OCI-LY3 (cell line): ENCODE measurements at regions not wholly inside any gene's neighbourhood (a gene's known extent, or its start where the extent isn't known, plus 50 kb on each side); places are given as distances from the start of the nearest gene placed in this dataset.

Source experiments
- H2AFZ ChIP-seq: fragments of 200-600, 300-600 bp; shearing (Covaris generic); 2 replicates; pipeline ENCODE4 v1.6.0; 2014; ENCODE audit warnings: antibody characterized with exemption, low read depth, low read length
- H3K27ac ChIP-seq: fragments of 200-600, 300-600 bp; sonication (generic); 2 replicates; pipeline ENCODE4 v1.5.1; 2014; ENCODE audit warnings: mild to moderate bottlenecking, low read length, moderate library complexity, mixed read lengths
- H3K27me3 ChIP-seq: fragments of 200-600, 300-600 bp; sonication (generic); 2 replicates; pipeline ENCODE4 v1.6.1; 2014; ENCODE audit warnings: low read depth, low read length, mixed read lengths
- H3K36me3 ChIP-seq: fragments of 200-600, 300-600 bp; sonication (generic); replicated peaks from 2 replicates; pipeline ENCODE3; 2014; ENCODE audit warnings: low read depth, low read length, mixed read lengths
- H3K4me1 ChIP-seq: fragments of 300-600, 200-600 bp; sonication (generic); 2 replicates; pipeline ENCODE4 v1.6.1; 2014; ENCODE audit warnings: low read length, mixed read lengths
- H3K4me2 ChIP-seq: fragments of 200-600, 300-600 bp; sonication (generic); 2 replicates; pipeline ENCODE4 v1.6.1; 2014; ENCODE audit warnings: low read length, mixed read lengths
- H3K4me3 ChIP-seq: fragments of 300-600, 200-600 bp; sonication (generic); 2 replicates; pipeline ENCODE4 v1.5.1; 2014; ENCODE audit warnings: antibody characterized with exemption, mild to moderate bottlenecking, low read length, moderate library complexity
- H3K79me2 ChIP-seq: fragments of 300-600, 200-600 bp; shearing (Covaris generic); 2 replicates; pipeline ENCODE4 v1.6.1; 2014; ENCODE audit warnings: mild to moderate bottlenecking, low read length, mixed read lengths
- H3K9ac ChIP-seq: fragments of 300-600, 200-600 bp; shearing (Covaris generic); 2 replicates; pipeline ENCODE4 v1.6.0; 2014; ENCODE audit warnings: mild to moderate bottlenecking, low read length, moderate library complexity
- H3K9me3 ChIP-seq: fragments of 200-600, 300-600 bp; shearing (Covaris generic); 2 replicates; pipeline ENCODE4 v1.6.1; 2014; ENCODE audit warnings: low read length, mixed read lengths; ENCODE audit not compliant: insufficient read depth
- H4K20me1 ChIP-seq: fragments of 200-600, 300-600 bp; sonication (generic); 2 replicates; pipeline ENCODE4 v1.6.1; 2016; ENCODE audit warnings: low read length, mixed read lengths; ENCODE audit not compliant: insufficient read depth
- CTCF ChIP-seq: fragments of 200-600, 300-600 bp; sonication (generic); IDR thresholded peaks from 2 replicates; pipeline ENCODE4 v1.5.1; 2014; ENCODE audit warnings: antibody characterized with exemption, low read length, low read depth
- EZH2phosphoT487 ChIP-seq: fragments of 200-600 bp; shearing (Covaris generic); IDR thresholded peaks from 2 replicates; pipeline ENCODE4 v1.6.1; 2018; ENCODE audit warnings: antibody characterized with exemption, mixed run types, low read depth

- Histone ChIP-seq H3K9me3 (no peaks in the 10 kb centered on the region), H3K9ac (no peak overlapping the region), H3K4me1 (no peaks in the 10 kb centered on the region), H4K20me1 (no peaks in the 10 kb centered on the region), H3K36me3 (no peaks in the 10 kb centered on the region), H2AFZ (no peak overlapping the region), H3K4me3 (no peak overlapping the region), H3K79me2 (no peaks in the 10 kb centered on the region), H3K27me3 (no peaks in the 10 kb centered on the region), H3K27ac (no peak overlapping the region), H3K4me2 (no peak overlapping the region)
- TF ChIP-seq EZH2phosphoT487 (no peak), CTCF (no peak)
These were observed 268.4 kb downstream of the PRDM2 start for GRCh38 chr1:13968361-13968760.

GRCh38 chr1:13970631-13971247 lies 270.8 kb downstream of the PRDM2 start:
- no peak for TF ChIP-seq EZH2phosphoT487
- TF ChIP-seq CTCF = no peak
- no peaks in the 10 kb centered on the region for H3K36me3 ChIP-seq
- H3K9me3 ChIP-seq = no peaks in the 10 kb centered on the region
- no peak overlapping the region for H2AFZ ChIP-seq
- no peak overlapping the region for H3K4me2 ChIP-seq
- H3K27ac ChIP-seq = no peak overlapping the region
- H3K27me3 ChIP-seq = no peaks in the 10 kb centered on the region
- no peak overlapping the region for H3K4me3 ChIP-seq
- H3K79me2 ChIP-seq = no peaks in the 10 kb centered on the region
- no peaks in the 10 kb centered on the region for H4K20me1 ChIP-seq
- H3K9ac ChIP-seq = no peak overlapping the region
- no peaks in the 10 kb centered on the region for H3K4me1 ChIP-seq

GRCh38 chr1:13976485-13976884 lies 276.5 kb downstream of the PRDM2 start:
- H3K27ac ChIP-seq = no peak overlapping the region
- TF ChIP-seq CTCF = no peak
- no peak for TF ChIP-seq EZH2phosphoT487
- H3K27me3 ChIP-seq = no peaks in the 10 kb centered on the region
- no peaks in the 10 kb centered on the region for H3K79me2 ChIP-seq
- no peak overlapping the region for H3K4me3 ChIP-seq
- no peaks in the 10 kb centered on the region for H4K20me1 ChIP-seq
- H3K36me3 ChIP-seq = no peaks in the 10 kb centered on the region
- H3K4me1 ChIP-seq = no peaks in the 10 kb centered on the region
- H3K9me3 ChIP-seq = no peaks in the 10 kb centered on the region
- no peak overlapping the region for H3K4me2 ChIP-seq
- H2AFZ ChIP-seq = no peak overlapping the region
- H3K9ac ChIP-seq = no peak overlapping the region

GRCh38 chr1:13981142-13981541 lies 281.2 kb downstream of the PRDM2 start:
- H3K9ac ChIP-seq = no peak overlapping the region
- H3K79me2 ChIP-seq = no peaks in the 10 kb centered on the region
- H3K27ac ChIP-seq = no peak overlapping the region
- no peak overlapping the region for H3K4me2 ChIP-seq
- no peaks in the 10 kb centered on the region for H4K20me1 ChIP-seq
- H3K36me3 ChIP-seq = no peaks in the 10 kb centered on the region
- no peak overlapping the region for H2AFZ ChIP-seq
- H3K27me3 ChIP-seq = no peaks in the 10 kb centered on the region
- TF ChIP-seq CTCF = no peak
- no peak for TF ChIP-seq EZH2phosphoT487
- H3K9me3 ChIP-seq = no peaks in the 10 kb centered on the region
- H3K4me3 ChIP-seq = no peak overlapping the region
- no peaks in the 10 kb centered on the region for H3K4me1 ChIP-seq
